HG03439 (cell line): ENCODE measurements at regions not wholly inside any gene's neighbourhood (a gene's known extent, or its start where the extent isn't known, plus 50 kb on each side); places are given as distances from the start of the nearest gene placed in this dataset.
A peak's percentile ranks its signal among the peaks of the same experiment; 100 is the strongest.
"Not testable (repeated sequence)": the region's sequence is repeated elsewhere in the genome, so short reads cannot be mapped to it uniquely, and the experiment has no call there.

ENCODE experiments used
- ATAC-seq: cut with Tn5 transposase; IDR thresholded peaks from one replicate; pipeline ENCODE4 v1.9.1; 2021; ENCODE audit warnings: mild to moderate bottlenecking, moderate library complexity; ENCODE audit not compliant: unreplicated experiment

DNA sequence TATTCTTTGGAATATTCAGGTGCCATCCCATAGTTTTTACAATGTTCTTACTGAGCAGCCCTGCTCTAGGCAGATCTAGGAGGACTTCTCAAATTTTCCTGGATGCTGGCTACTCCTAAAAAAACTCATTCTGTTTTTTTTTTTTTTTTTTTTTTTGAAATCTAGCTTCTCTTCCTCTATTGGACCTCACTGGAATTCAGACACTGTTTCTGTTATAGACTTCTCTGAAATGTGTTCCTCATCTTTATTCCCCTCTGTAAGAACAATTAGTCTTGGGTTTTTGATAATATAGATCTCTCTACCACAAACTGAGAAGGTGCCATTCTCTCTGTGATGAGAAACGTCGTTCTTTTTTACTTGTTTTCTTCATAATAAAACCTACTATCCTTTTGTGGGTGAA, 115.3 kb upstream of the CCND2 start:
- ATAC-seq = no peak

DNA sequence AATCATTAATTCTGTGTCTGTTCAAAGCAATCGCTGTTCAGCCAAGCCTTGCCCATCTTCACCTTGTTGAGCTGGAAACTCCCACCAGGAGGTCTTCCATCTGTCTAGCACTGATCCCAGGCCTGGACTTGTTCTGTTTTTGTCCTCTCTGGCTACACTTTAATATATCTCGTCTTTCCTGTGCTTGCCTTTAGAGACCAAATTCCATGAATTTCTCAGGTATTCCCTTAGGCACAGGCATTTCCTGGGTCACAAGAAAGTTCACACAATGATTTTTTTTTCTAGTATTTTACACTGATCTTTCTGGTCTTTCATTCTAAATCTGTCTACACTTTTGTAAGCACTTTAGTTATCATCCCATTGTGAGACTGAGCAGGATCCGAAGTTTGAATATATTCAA, 116.4 kb upstream of the CCND2 start:
- no peak for ATAC-seq

- no peak for ATAC-seq
Measured at GRCh38 chr12:4156317-4156716, 117.2 kb upstream of the CCND2 start.

- ATAC-seq = no peak
Measured at GRCh38 chr12:4154672-4155225, 118.8 kb upstream of the CCND2 start.

GRCh38 chr12:4153343-4153892, 120.1 kb upstream of the CCND2 start:
- peak; percentile 80 for ATAC-seq

DNA sequence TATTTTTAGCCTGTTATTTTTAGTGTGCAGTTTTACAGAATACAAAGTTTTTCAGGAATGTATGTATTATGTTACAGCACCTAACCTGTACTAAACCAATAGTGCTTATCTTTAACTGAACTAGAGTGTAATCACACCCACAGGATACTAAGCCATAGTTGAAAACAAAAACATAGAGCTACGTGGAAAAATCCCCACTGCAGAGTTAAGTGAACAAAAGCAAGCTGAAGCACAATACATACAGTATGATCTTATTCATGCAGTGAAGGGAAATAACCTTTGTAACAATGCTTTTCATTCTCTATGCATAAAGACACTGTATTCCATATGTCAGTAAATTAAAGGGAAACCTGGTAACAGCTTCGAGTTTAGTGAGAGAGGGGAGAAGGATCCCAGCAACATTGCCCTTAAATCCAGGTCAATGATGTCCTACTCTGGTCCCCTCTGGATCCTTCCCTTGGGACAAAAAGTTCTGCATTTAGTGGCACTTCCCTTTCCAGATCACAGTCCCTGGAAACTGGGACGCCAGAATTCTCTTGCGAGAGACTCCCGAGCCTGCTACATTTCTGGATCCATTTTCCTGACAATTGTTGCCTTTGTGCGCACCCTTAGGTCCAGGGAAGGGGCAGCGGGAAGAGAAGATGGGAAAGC, 121.3 kb upstream of the CCND2 start:
- ATAC-seq = no peak

DNA sequence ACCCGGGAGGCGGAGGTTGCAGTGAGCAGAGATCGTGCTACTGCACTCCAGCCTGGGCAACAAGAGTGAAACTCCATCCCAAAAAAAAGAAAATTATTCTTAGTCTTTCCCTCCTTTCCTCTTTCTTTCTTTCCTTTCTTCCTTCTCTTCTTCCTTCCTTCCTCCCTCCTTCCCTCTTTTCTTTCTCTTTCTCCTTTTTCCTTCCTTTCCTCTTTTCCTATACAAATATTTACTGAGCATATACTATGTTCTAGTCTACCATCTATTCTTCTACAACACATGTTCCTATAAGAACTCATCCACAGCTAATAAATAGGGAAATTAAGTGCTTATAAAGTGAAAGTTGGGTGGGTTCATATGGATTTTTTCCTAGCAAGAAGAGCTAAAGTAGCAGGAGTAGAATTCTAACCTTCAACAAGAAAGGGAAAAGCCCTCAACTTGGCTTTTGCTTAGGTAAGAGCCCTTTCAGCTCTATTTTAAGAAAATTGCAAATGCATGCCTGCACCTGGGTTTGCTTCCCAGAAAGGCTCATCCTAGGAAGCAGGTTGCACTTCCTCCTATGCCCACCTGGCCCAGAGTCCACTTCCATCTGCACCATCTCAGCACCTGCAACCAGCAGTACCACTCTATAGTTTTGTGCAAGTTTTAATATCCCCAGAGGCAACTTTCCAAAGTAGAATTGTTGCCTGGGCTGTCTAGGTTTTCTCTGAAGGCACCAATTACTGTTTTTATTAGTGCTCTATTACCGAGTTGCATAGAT, 122.0 kb upstream of the CCND2 start:
- ATAC-seq = no peak

DNA sequence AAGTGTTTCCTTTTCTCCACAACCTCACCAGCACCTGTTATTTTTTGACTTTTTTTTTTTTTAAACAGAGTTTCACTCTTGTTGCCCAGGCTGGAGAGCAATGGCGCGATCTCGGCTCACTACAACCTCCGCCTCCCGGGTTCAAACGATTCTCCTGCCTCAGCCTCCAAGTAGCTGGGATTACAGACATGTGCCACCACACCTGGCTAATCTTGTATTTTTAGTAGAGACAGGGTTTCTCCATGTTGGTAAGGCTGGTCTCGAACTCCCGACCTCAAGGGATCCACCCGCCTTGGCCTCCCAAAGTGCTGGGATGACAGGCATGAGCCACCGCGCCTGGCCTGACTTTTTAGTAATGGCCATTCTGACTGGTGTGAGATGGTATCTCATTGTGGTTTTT, 123.2 kb upstream of the CCND2 start:
- not testable (repeated sequence) for ATAC-seq

- ATAC-seq = peak; percentile 60
Measured at GRCh38 chr12:4148418-4149056, 125.0 kb upstream of the CCND2 start.

- ATAC-seq = no peak
Measured at GRCh38 chr12:4147031-4147481, 126.5 kb upstream of the CCND2 start.

DNA sequence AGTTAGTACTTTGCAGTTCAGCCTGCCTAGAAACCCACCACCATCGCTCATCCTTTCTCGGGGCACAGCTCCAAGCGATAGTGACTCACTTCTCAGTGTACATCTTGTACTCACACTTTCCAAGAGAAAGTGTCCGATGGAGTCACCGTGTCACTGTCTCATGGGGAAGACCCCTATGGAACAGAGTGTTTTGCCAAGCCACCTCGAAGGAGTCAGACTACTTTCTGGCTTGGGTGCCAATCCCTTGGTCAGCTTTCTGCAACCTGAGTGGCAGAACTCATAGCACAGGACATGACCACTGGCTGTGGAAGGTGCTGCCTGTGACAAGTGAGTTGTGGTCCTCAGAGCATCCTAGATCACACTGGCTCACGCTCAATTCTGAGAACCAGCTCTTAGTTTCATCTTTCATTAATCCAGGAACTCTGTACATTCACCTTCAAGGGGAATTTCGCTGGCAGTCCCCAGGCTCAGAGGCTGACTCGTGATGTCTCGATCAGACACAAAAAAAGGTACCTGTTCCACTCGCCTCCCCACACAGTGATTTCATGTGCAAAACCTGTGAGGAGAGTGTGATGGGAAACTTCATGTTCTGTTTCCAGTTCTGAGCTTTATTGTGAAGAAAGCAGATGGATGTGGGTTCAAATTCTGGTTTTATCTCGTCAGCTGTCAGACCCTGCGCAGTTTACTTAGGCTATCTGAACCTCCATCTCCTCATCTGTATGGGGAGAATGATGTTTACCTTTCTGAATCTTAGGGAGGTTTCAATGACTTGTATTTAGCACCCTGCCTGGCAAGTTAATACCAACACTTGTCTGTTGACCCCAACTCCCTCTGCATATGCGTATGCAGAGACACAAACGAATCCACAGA, 127.3 kb upstream of the CCND2 start:
- ATAC-seq = no peak

GRCh38 chr12:4144676-4145075, 128.9 kb upstream of the CCND2 start:
- no peak for ATAC-seq

GRCh38 chr12:4143896-4144295, 129.7 kb upstream of the CCND2 start:
- no peak for ATAC-seq

DNA sequence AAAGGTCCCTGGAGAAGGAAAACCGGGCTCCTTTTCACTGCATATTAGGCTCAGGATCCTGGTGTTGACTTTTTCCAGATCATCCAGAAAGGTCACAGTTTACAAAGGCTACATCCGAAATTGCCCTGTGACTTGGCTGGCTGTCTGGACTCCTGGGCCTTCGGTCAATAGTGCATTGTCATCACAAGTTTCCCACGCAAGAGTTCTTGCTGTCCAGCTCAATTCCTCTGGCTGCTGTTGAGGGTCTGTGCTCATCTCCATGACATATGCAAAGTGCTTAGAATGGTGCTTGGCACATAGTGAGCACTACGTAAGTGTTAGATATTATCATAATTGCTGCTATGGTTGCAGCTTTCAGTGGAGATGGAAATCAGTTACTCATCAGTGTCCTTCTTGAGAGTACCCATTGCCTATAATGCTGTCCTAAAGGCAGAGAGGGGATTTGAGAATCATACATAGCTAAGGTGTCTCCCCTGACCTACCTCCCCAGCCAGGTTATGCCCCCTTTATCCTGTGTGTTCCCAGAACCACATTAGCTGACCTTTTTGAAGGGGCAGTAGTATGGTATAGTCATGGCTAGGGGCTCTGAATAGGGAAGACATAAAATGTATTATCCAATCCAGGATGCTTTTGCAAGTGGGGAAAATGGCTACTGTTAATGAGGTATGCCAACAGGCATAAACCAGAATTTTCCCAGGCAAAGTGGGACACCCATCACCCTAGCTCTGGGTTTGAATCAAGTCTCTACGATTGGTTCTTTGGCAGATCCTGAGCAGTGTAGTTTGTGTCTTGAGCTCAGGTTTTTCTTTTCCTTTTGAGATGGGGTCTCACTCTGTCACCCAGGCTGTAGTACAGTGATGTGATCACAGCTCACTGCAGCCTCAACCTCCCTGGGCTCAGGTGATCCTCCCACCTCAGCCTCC, 132.0 kb upstream of the CCND2 start:
- ATAC-seq = no peak

DNA sequence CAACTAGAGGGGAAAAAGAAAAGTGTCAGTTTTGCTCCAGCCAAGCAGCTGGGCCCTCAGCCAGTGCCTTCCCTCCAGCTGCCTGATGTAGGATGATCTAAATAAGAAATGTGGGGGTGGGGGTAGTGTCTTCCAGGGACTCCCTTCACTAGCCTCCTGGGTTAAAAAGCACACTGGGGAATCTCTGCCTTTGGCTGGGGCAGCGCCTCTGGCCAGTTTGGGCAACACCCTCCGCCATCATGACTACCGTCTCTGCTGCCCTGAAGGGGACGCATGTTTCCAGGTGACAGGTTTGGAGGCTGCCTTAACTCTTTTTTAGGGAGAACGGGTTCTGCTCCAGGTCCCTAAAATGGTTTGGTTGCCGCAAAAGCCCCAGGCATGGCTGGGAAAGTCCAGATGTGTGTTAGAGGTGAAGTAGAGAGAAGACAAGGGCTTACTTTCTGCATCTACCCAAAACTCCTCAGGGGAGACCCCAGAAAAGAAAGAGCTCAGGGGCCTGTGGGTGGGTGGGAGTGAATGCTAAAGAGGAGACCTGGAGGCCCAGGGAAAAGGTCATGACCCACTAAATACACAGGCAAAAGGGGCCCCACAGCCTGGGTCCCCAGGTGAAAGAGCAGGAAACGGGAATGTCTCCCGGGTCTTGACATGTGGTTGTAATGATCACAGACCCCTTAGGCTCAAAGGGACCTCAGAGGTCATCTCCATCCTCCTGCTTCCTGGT, 132.8 kb upstream of the CCND2 start:
- ATAC-seq = no peak

DNA sequence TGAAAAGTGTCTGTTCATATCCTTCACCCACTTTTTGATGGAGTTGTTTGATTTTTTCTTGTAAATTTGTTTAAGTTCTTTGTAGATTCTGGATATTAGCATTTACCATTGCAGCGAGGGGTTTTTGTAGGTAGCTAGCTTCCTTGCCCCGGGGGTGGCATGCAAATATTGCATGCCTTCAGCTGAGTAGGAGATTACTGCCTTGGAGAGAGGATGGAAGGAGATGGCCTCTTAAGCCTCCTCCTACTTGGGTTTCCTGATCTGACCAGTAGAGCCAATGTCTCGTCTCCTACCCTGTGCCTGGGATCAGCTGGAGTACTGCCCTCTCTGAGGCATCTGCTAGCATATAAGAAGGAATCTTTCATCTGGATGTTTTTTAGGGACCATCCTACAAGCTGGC, 134.4 kb upstream of the CCND2 start:
- no peak for ATAC-seq

DNA sequence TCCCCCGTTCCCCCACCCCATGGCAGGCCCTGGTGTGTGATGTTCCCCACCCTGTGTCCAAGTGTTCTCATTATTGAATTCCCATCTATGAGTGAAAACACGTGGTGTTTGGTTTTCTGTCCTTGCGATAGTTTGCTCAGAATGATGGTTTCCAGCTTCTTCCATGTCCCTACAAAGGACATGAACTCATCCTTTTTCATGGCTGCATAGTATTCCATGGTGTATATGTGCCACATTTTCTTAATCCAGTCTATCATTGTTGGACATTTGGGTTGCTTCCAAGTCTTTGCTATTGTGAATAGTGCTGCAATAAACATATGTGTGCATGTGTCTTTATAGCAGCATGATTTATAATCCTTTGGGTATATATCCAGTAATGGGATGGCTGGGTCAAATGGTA, 135.0 kb upstream of the CCND2 start:
- not testable (repeated sequence) for ATAC-seq

GRCh38 chr12:4138051-4138450, 135.5 kb upstream of the CCND2 start:
- ATAC-seq = no peak

GRCh38 chr12:4137441-4137840, 136.1 kb upstream of the CCND2 start:
- no peak for ATAC-seq
